Lower leg skin (tissue), 4 donors: ENCODE measurements at regions not wholly inside any gene's neighbourhood (a gene's known extent, or its start where the extent isn't known, plus 50 kb on each side); places are given as distances from the start of the nearest gene placed in this dataset.

Source experiments
- DNase-seq, 2 donors: peaks; one replicate each; pipeline ENCODE4 v3.0.0-alpha.2; 2019; ENCODE audit warnings: low spot score in 2 of 2
- H3K4me3 ChIP-seq: fragments of 200-600 bp; sonication (generic); 2 replicates; pipeline ENCODE4 v1.5.1; 2017; ENCODE audit warnings: mild to moderate bottlenecking, low read depth; ENCODE audit not compliant: poor library complexity, severe bottlenecking
- POLR2A ChIP-seq, 2 donors: fragments of 450-650 bp; IDR thresholded peaks; one replicate each; pipeline ENCODE4 v1.6.1; 2016 to 2017; ENCODE audit warnings: antibody characterized with exemption in 2 of 2, mild to moderate bottlenecking in 1 of 2, moderate library complexity in 1 of 2
- WGBS, 2 donors: methylation state at CpG; one replicate each; pipeline ENCODE4 v1.1.5; 2018; 5-methylcytosine and 5-hydroxymethylcytosine counted together
- intact Hi-C: fragments of 100-400 bp; cut with DNase I; formaldehyde crosslinking; loops from one replicate; pipeline ENCODE4 v1.15.0; 2023; ENCODE audit warnings: low total_unique reads
- TF ChIP-seq, protein P1 (sequence below), 3 donors: fragments of 450-650 bp; IDR thresholded peaks; one replicate each; pipeline ENCODE4 v1.5.1; 2016; ENCODE audit warnings: antibody characterized with exemption in 3 of 3, mild to moderate bottlenecking in 3 of 3, moderate library complexity in 2 of 3

DNA sequence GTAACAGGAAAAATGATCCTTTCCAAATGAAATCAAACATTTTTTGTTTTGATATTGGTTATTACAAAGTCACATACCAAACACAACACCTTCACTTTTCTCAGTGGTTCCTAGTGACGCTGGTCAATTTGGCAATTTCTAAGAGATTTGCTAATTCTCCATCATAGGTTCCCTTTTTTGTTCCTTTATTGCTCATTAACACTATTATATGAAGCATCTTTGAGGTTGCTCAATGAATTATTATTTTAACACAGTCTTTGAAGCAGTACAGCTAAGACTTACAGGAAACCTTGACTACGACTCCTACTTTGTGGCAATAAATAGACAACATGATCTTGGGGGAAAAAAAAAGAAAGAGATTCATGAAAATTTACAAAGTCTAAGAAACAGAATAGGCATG, 152.2 kb upstream of the VRK2 start:
- 87 to 89% methylated on average over 2 of the region's 2 CpGs for WGBS, 2 donors
- DNase-seq = no peak
- intact Hi-C loops = no loop called here
- no peak for TF ChIP-seq POLR2A (IDR thresholded peaks at IDR 0.05)
- TF ChIP-seq, protein P1, sequence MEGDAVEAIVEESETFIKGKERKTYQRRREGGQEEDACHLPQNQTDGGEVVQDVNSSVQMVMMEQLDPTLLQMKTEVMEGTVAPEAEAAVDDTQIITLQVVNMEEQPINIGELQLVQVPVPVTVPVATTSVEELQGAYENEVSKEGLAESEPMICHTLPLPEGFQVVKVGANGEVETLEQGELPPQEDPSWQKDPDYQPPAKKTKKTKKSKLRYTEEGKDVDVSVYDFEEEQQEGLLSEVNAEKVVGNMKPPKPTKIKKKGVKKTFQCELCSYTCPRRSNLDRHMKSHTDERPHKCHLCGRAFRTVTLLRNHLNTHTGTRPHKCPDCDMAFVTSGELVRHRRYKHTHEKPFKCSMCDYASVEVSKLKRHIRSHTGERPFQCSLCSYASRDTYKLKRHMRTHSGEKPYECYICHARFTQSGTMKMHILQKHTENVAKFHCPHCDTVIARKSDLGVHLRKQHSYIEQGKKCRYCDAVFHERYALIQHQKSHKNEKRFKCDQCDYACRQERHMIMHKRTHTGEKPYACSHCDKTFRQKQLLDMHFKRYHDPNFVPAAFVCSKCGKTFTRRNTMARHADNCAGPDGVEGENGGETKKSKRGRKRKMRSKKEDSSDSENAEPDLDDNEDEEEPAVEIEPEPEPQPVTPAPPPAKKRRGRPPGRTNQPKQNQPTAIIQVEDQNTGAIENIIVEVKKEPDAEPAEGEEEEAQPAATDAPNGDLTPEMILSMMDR (IDR thresholded peaks at IDR 0.05) = no peak
- H3K4me3 ChIP-seq = no peak overlapping the region

DNA sequence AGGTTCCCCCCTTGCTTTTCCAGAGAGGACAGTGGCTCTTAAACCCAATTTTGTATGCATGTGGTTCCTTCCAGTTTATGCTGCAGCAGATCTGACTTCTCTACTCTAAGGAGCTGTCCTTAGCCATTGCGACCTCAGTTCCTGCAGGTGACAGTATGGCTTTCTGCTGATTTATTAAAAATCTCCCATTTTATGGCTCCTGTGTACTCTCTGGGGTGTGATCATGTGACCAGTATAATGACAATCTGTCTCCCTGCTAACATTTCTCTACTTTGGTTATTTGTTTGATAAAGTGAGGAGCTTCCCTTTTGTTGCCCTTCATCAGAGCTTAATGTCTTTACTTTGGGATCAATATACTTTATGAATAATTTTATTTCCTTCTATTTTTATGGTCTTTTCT, 148.7 kb upstream of the VRK2 start:
- TF ChIP-seq, protein P1 (IDR thresholded peaks at IDR 0.05) = no peak
- no peak for TF ChIP-seq POLR2A (IDR thresholded peaks at IDR 0.05)
- no peak for DNase-seq
- intact Hi-C loops = no loop called here
- 62 to 73% methylated on average over 1 of the region's 1 CpG for WGBS, 2 donors
- no peak overlapping the region for H3K4me3 ChIP-seq

DNA sequence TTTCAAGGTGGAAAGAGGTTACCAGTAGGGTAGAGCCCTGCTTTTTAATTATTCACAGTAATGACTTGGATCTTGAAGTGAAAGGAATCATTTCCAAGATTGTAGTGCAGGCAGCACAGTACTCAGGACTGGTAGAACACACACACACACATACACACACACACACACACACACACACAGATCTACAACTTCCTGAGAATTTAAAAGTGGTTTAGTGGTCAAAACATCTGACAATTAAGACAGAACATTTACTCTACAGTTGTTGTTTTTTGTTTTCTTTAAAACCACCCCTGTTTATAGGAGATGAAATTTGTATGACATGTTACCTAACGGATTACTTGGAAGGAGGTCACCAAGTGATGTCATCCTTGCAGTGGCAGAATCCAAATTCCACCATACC, 146.7 kb upstream of the VRK2 start:
- no peak overlapping the region for H3K4me3 ChIP-seq
- DNase-seq = no peak
- intact Hi-C loops = no loop called here
- TF ChIP-seq POLR2A (IDR thresholded peaks at IDR 0.05) = no peak
- TF ChIP-seq, protein P1 (IDR thresholded peaks at IDR 0.05) = no peak
- 41 to 59% methylated on average over 1 of the region's 1 CpG for WGBS, 2 donors

GRCh38 chr2:57902578-57902977, 144.0 kb upstream of the VRK2 start:
- 76 to 77% methylated on average over 6 of the region's 6 CpGs for WGBS, 2 donors
- TF ChIP-seq POLR2A (IDR thresholded peaks at IDR 0.05) = no peak
- intact Hi-C loops = no loop called here
- no peak overlapping the region for H3K4me3 ChIP-seq
- no peak for DNase-seq

DNA sequence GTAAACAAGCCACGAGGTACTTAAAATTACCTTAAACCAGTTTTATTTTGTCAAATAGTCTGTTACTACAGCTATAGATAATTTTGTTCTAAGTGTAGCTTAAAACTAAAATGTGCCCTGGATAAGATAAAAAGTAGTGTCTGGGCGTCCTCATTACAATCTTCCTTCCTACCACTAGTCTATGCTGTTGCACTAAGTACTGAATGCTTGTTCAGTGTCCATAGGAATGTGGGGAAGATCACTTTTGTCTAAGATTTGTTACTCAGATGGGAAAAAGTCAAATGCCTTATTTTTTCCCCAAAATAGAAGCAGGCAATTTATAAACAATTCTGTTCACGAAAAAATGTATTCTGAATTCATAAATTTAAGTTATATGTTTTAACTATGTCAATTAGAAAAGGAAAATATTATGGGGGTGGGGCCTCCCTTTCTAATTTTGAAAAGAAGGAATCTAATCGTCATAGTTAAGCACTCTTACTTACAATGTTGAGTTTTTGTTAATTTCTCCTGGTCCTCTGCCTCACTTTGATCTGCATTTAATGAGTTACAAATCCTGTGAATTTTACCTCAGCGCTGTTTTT, 140.4 kb upstream of the VRK2 start:
- no peak for DNase-seq
- intact Hi-C loops = no loop called here
- no peak for TF ChIP-seq POLR2A (IDR thresholded peaks at IDR 0.05)
- TF ChIP-seq, protein P1 (IDR thresholded peaks at IDR 0.05) = no peak
- H3K4me3 ChIP-seq = no peak overlapping the region
- WGBS, 2 donors = 27 to 32% methylated on average over 5 of the region's 5 CpGs

DNA sequence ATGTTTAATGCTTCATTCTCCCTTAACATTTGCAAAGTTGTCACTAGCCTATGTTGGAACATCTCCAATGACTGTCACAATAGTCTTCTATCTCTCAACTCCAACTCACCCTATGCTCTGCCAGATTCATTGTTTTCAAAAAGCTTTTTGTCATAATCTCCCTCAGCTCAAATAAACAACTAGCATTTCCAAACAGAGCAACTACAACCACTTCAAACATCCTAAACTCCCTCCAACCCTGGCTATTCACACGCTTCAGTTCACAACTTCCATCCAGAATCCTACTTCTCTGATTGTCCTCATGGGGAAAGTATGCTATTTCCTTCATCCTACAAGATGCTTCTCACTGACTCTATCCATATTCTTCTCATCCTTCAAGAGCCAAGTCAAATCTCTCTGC, 139.2 kb upstream of the VRK2 start:
- intact Hi-C loops = no loop called here
- no peak overlapping the region for H3K4me3 ChIP-seq
- no peak for TF ChIP-seq POLR2A (IDR thresholded peaks at IDR 0.05)
- TF ChIP-seq, protein P1 (IDR thresholded peaks at IDR 0.05) = no peak
- WGBS, 2 donors = 66% methylated on average over 1 of the region's 1 CpG
- no peak for DNase-seq
